Islet of Langerhans (tissue), 1 donor: ENCODE measurements at regions not wholly inside any gene's neighbourhood (a gene's known extent, or its start where the extent isn't known, plus 50 kb on each side); places are given as distances from the start of the nearest gene placed in this dataset.
A peak's percentile ranks its signal among the peaks of the same experiment; 100 is the strongest.

Experiments
- FAIRE-seq: peaks from one replicate; lab custom pipeline; 2011; peaks lifted over from hg19 to GRCh38; lab: Jason Lieb, UNC

- FAIRE-seq: no peak
Measured at GRCh38 chrX:120819126-120819525, 56.5 kb downstream of the CT47B1 start.

- FAIRE-seq: no peak
Measured at GRCh38 chrX:120813982-120814381, 61.7 kb downstream of the CT47B1 start.

GRCh38 chrX:120801426-120801825 is 74.2 kb downstream of the CT47B1 start:
- FAIRE-seq: no peak

GRCh38 chrX:120797188-120797851 is 78.3 kb downstream of the CT47B1 start:
- FAIRE-seq: no peak

- no peak for FAIRE-seq
Measured at GRCh38 chrX:120795301-120795700, 80.4 kb downstream of the CT47B1 start.

- no peak for FAIRE-seq
Measured at GRCh38 chrX:120794525-120794975, 81.1 kb downstream of the CT47B1 start.

- FAIRE-seq: no peak
Measured at GRCh38 chrX:120793098-120793497, 82.6 kb downstream of the CT47B1 start.

- FAIRE-seq: no peak
Measured at GRCh38 chrX:120791013-120791643, 84.5 kb downstream of the CT47B1 start.

GRCh38 chrX:120790552-120790951 is 85.1 kb downstream of the CT47B1 start:
- FAIRE-seq: no peak

- FAIRE-seq: peak; percentile 98
Measured at GRCh38 chrX:120790118-120790517, 85.5 kb downstream of the CT47B1 start.

- no peak for FAIRE-seq
Measured at GRCh38 chrX:120781403-120781802, 94.3 kb downstream of the CT47B1 start.

GRCh38 chrX:120775959-120776358 is 99.7 kb downstream of the CT47B1 start:
- FAIRE-seq: no peak

GRCh38 chrX:120774606-120775005 is 101.1 kb downstream of the CT47B1 start:
- FAIRE-seq: no peak

- FAIRE-seq: no peak
Measured at GRCh38 chrX:120773801-120774200, 101.9 kb downstream of the CT47B1 start.

- FAIRE-seq: peak; percentile 100
Measured at GRCh38 chrX:120769576-120770341, 105.9 kb downstream of the CT47B1 start.

GRCh38 chrX:120768681-120769080 is 107.0 kb downstream of the CT47B1 start:
- no peak for FAIRE-seq

- FAIRE-seq: no peak
Measured at GRCh38 chrX:120768254-120768653, 107.4 kb downstream of the CT47B1 start.

GRCh38 chrX:120763269-120763668 is 112.4 kb downstream of the CT47B1 start:
- FAIRE-seq: no peak

GRCh38 chrX:120761810-120762209 is 113.9 kb downstream of the CT47B1 start:
- FAIRE-seq: no peak

- FAIRE-seq: no peak
Measured at GRCh38 chrX:120759685-120760084, 116.0 kb downstream of the CT47B1 start.

GRCh38 chrX:120755066-120755846 is 120.4 kb downstream of the CT47B1 start:
- FAIRE-seq: no peak
